ENCODE measurements at regions not wholly inside any gene's neighbourhood (a gene's known extent, or its start where the extent isn't known, plus 50 kb on each side); places are given as distances from the start of the nearest gene placed in this dataset.

- no peak overlapping the region for H3K27ac Mint-ChIP-seq (ENCODE audit: unreplicated experiment)
- no peaks in the 10 kb centered on the region for H3K9me3 Mint-ChIP-seq (ENCODE audit: unreplicated experiment)
- peaks cover 2% of the 10 kb centered on the region for H3K27me3 Mint-ChIP-seq (ENCODE audit: unreplicated experiment)
- no peaks in the 10 kb centered on the region for H3K36me3 Mint-ChIP-seq (ENCODE audit: low read depth, unreplicated experiment)
- DNase-seq (ENCODE audit: low spot score): no peak
- no peak for TF ChIP-seq CTCF (IDR thresholded peaks at IDR 0.05; ENCODE audit: unreplicated experiment)
- H3K4me1 Mint-ChIP-seq (ENCODE audit: unreplicated experiment): no peaks in the 10 kb centered on the region
- no peak overlapping the region for H3K4me3 Mint-ChIP-seq (ENCODE audit: unreplicated experiment)
These were observed 138.8 kb upstream of the MAP1LC3B2 start for GRCh38 chr12:116420227-116420880.

GRCh38 chr12:116421785-116422538 is 137.2 kb upstream of the MAP1LC3B2 start:
- TF ChIP-seq CTCF (IDR thresholded peaks at IDR 0.05; ENCODE audit: unreplicated experiment): no peak
- no peak for DNase-seq (ENCODE audit: low spot score)
- Mint-ChIP-seq H3K9me3 (ENCODE audit: unreplicated experiment) (no peaks in the 10 kb centered on the region), H3K36me3 (ENCODE audit: low read depth, unreplicated experiment) (no peaks in the 10 kb centered on the region), H3K4me1 (ENCODE audit: unreplicated experiment) (peaks cover 5% of the 10 kb centered on the region), H3K27me3 (ENCODE audit: unreplicated experiment) (peaks cover 2% of the 10 kb centered on the region), H3K4me3 (ENCODE audit: unreplicated experiment) (no peak overlapping the region), H3K27ac (ENCODE audit: unreplicated experiment) (no peak overlapping the region)

DNA sequence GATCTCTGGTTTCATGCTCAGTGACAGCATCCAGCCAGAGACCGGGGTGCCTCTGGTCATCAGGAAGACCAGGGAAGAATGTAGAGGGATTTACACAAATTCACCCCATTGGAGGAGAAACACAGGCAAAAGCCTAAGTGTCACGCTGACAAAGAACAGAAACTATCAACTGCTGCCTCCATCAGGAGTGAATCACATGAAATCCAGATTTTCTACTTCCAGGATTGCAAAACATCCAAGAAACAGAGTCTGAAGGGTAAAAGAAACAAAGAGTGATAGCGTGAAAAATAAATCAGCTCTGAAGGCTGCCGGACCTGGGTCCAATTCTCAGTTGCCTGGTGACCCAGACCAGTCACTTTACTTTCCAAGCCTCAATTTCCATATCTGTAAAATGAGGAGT is 136.1 kb upstream of the MAP1LC3B2 start:
- Mint-ChIP-seq H3K27me3 (ENCODE audit: unreplicated experiment) (peaks cover 3% of the 10 kb centered on the region), H3K27ac (ENCODE audit: unreplicated experiment) (no peak overlapping the region), H3K4me1 (ENCODE audit: unreplicated experiment) (peaks cover 13% of the 10 kb centered on the region), H3K9me3 (ENCODE audit: unreplicated experiment) (no peaks in the 10 kb centered on the region), H3K36me3 (ENCODE audit: low read depth, unreplicated experiment) (no peaks in the 10 kb centered on the region), H3K4me3 (ENCODE audit: unreplicated experiment) (no peak overlapping the region)
- no peak for DNase-seq (ENCODE audit: low spot score)
- no peak for TF ChIP-seq CTCF (IDR thresholded peaks at IDR 0.05; ENCODE audit: unreplicated experiment)

GRCh38 chr12:116425256-116426193 is 133.7 kb upstream of the MAP1LC3B2 start:
- TF ChIP-seq CTCF (IDR thresholded peaks at IDR 0.05; ENCODE audit: unreplicated experiment): no peak
- H3K27ac Mint-ChIP-seq (ENCODE audit: unreplicated experiment): no peak overlapping the region

More at GRCh38 chr12:116425256-116426193, 133.7 kb upstream of the MAP1LC3B2 start:
- no peaks in the 10 kb centered on the region for H3K36me3 Mint-ChIP-seq (ENCODE audit: low read depth, unreplicated experiment)
- no peak overlapping the region for H3K4me3 Mint-ChIP-seq (ENCODE audit: unreplicated experiment)
- DNase-seq (ENCODE audit: low spot score): no peak
- H3K9me3 Mint-ChIP-seq (ENCODE audit: unreplicated experiment): no peaks in the 10 kb centered on the region
- H3K4me1 Mint-ChIP-seq (ENCODE audit: unreplicated experiment): peaks cover 13% of the 10 kb centered on the region
- peaks cover 3% of the 10 kb centered on the region for H3K27me3 Mint-ChIP-seq (ENCODE audit: unreplicated experiment)

All from endothelial cell (in vitro differentiated cells).